RWPE1 (cell line): ENCODE measurements at regions not wholly inside any gene's neighbourhood (a gene's known extent, or its start where the extent isn't known, plus 50 kb on each side); places are given as distances from the start of the nearest gene placed in this dataset.

Experiments used
- CTCF ChIA-PET: fragments of 350-600 bp; sonication (Branson Sonifier 250); formaldehyde crosslinking; extraction: SDS; loops from one replicate; lab custom pipeline; 2021; lab: Yijun Ruan, JAX
- POLR2A ChIA-PET: fragments of 400-600 bp; formaldehyde crosslinking; extraction: SDS; loops from one replicate; lab custom pipeline; 2020; ENCODE audit warnings: antibody characterized with exemption; ENCODE audit not compliant: low non-redundant PET; lab: Yijun Ruan, JAX
- DNase-seq: peaks from one replicate; pipeline ENCODE4 v3.0.0; 2012; ENCODE audit warnings: low spot score
- H3K27ac ChIP-seq: fragments of 450-650 bp; 2 replicates; pipeline ENCODE4 v1.5.1; 2017
- CTCF ChIP-seq: fragments of 450-650 bp; conservative IDR thresholded peaks from 2 replicates; pipeline ENCODE4 v1.5.1; 2017; ENCODE audit warnings: low read depth, mild to moderate bottlenecking

GRCh38 chr4:176406297-176406696, 86.5 kb downstream of the SPCS3 start:
- H3K27ac ChIP-seq, result no peak overlapping the region
- ChIA-PET CTCF (no interaction called here), POLR2A (no interaction called here)
- TF ChIP-seq CTCF, result no peak
- DNase-seq, result no peak

- POLR2A ChIA-PET, result no interaction called here
- CTCF ChIA-PET, result no interaction called here
- no peak for DNase-seq
- H3K27ac ChIP-seq, result no peak overlapping the region
- TF ChIP-seq CTCF, result no peak
Observed at GRCh38 chr4:176406736-176407135, 87.0 kb downstream of the SPCS3 start.

- ChIA-PET CTCF (interaction anchor here (0.7 kb wide), 1 partner anchor 24 kb away, joined by 4 read pairs; no protein-coding TSS in a partner anchor), POLR2A (no interaction called here)
- DNase-seq, result no peak
- TF ChIP-seq CTCF, result no peak
- H3K27ac ChIP-seq, result no peak overlapping the region
Observed at GRCh38 chr4:176409627-176410026, 89.9 kb downstream of the SPCS3 start.

- TF ChIP-seq CTCF, result no peak
- DNase-seq, result no peak
- H3K27ac ChIP-seq, result no peak overlapping the region
- CTCF ChIA-PET, result interaction anchor here (0.6 to 0.7 kb wide), 3 partner anchors 102 to 485 kb away, joined by 3 to 6 read pairs (median 4); no protein-coding TSS in a partner anchor
- POLR2A ChIA-PET, result interaction anchor here (0.5 kb wide), 1 partner anchor 867 kb away, joined by 3 read pairs; no protein-coding TSS in a partner anchor
Observed at GRCh38 chr4:176413171-176413570, 93.4 kb downstream of the SPCS3 start.

GRCh38 chr4:176422001-176422400, 102.2 kb downstream of the SPCS3 start:
- DNase-seq, result no peak
- ChIA-PET POLR2A (no interaction called here), CTCF (no interaction called here)
- H3K27ac ChIP-seq, result no peak overlapping the region
- TF ChIP-seq CTCF, result no peak

GRCh38 chr4:176422511-176422910, 102.7 kb downstream of the SPCS3 start:
- peak overlapping the region; percentile 41; the same call in 1 of the 2 replicates for H3K27ac ChIP-seq
- ChIA-PET POLR2A (no interaction called here), CTCF (no interaction called here)
- no peak for DNase-seq
- TF ChIP-seq CTCF, result no peak
